Naive thymus-derived CD4-positive, alpha-beta T cell (primary cell): ENCODE measurements at regions not wholly inside any gene's neighbourhood (a gene's known extent, or its start where the extent isn't known, plus 50 kb on each side); places are given as distances from the start of the nearest gene placed in this dataset.

Experiments used
- ATAC-seq: fragments of 150-1000 bp; cut with Tn5 transposase; 2 replicates; pipeline ENCODE4 v1.10.0; 2021; ENCODE audit warnings: mild to moderate bottlenecking, moderate library complexity
- CTCF ChIA-PET: fragments of 350-600 bp; sonication (Branson Sonifier 250); formaldehyde crosslinking; loops from one replicate; lab custom pipeline; 2021; ENCODE audit warnings: antibody characterized with exemption; lab: Charles Lee
- POLR2A ChIA-PET: fragments of 350-600 bp; sonication (Branson Sonifier 250); formaldehyde crosslinking; loops from one replicate; lab custom pipeline; 2021; ENCODE audit warnings: antibody characterized with exemption, inconsistent platforms; lab: Charles Lee
- DNase-seq, 9 donors: peaks; one replicate each; pipeline versions ENCODE4 v3.0.0 to v3.0.0-alpha.2; 2020 to 2022; ENCODE audit warnings: mixed read lengths in 1 of 9
- H3K27ac ChIP-seq: one replicate; pipeline ENCODE4 v1.7.0; 2013; ENCODE audit warnings: mild to moderate bottlenecking, low read depth, low read length, moderate library complexity
- H3K27me3 ChIP-seq, 2 donors: one replicate each; pipeline ENCODE4 v1.7.0; 2013; ENCODE audit warnings: low read length in 2 of 2, mild to moderate bottlenecking in 2 of 2, moderate library complexity in 2 of 2; ENCODE audit not compliant: control insufficient read depth in 2 of 2, insufficient read depth in 2 of 2
- H3K36me3 ChIP-seq, 3 experiments: 1 replicate in 2 of 3; 2 replicates in 1 of 3; pipeline ENCODE4 v1.7.0; 2013; ENCODE audit warnings: low read length in 3 of 3, mild to moderate bottlenecking in 3 of 3, moderate library complexity in 1 of 3; ENCODE audit not compliant: insufficient read depth in 3 of 3, control insufficient read depth in 2 of 3
- H3K4me1 ChIP-seq, 2 donors: one replicate each; pipeline ENCODE4 v1.7.0; 2013; ENCODE audit warnings: low read length in 2 of 2, mild to moderate bottlenecking in 2 of 2, moderate library complexity in 1 of 2; ENCODE audit not compliant: control insufficient read depth in 2 of 2, insufficient read depth in 2 of 2
- H3K4me3 ChIP-seq: 2 replicates; pipeline ENCODE4 v1.7.0; 2013; ENCODE audit warnings: mild to moderate bottlenecking, low read length
- H3K9me3 ChIP-seq, 3 experiments: 1 replicate in 2 of 3; 2 replicates in 1 of 3; pipeline ENCODE4 v1.7.0; 2013; ENCODE audit warnings: low read length in 3 of 3; ENCODE audit not compliant: control insufficient read depth in 2 of 3
- H3K27ac Mint-ChIP-seq, 9 donors: one replicate each; pipeline ENCODE4 v1.8.0; 2020 to 2022; ENCODE audit warnings: mixed read lengths in 9 of 9, mild to moderate bottlenecking in 8 of 9, moderate library complexity in 5 of 9, inconsistent platforms in 2 of 9
- H3K27me3 Mint-ChIP-seq, 5 donors: one replicate each; pipeline ENCODE4 v1.8.0; 2021 to 2022; ENCODE audit warnings: mixed read lengths in 5 of 5, mild to moderate bottlenecking in 1 of 5
- H3K36me3 Mint-ChIP-seq, 5 donors: one replicate each; pipeline ENCODE4 v1.8.0; 2020 to 2022; ENCODE audit warnings: mixed read lengths in 5 of 5, mild to moderate bottlenecking in 3 of 5, inconsistent platforms in 1 of 5
- H3K4me1 Mint-ChIP-seq, 7 donors: one replicate each; pipeline ENCODE4 v1.8.0; 2020 to 2022; ENCODE audit warnings: mixed read lengths in 7 of 7, mild to moderate bottlenecking in 3 of 7, inconsistent platforms in 1 of 7
- H3K4me3 Mint-ChIP-seq, 10 donors: one replicate each; pipeline ENCODE4 v1.8.0; 2020 to 2022; ENCODE audit warnings: mild to moderate bottlenecking in 10 of 10, mixed read lengths in 10 of 10, moderate library complexity in 6 of 10, inconsistent platforms in 2 of 10
- H3K9me3 Mint-ChIP-seq, 11 donors: one replicate each; pipeline ENCODE4 v1.8.0; 2020 to 2022; ENCODE audit warnings: mixed read lengths in 11 of 11, mild to moderate bottlenecking in 4 of 11, inconsistent platforms in 1 of 11, moderate library complexity in 1 of 11
- intact Hi-C, 2 donors: fragments of 100-400 bp; cut with micrococcal nuclease; formaldehyde crosslinking; loops; one replicate each; pipeline ENCODE4 v1.15.1; 2023

- intact Hi-C loops = loop anchor here in 1 of 2 donors (10.0 kb wide), 1 partner anchor 95 kb away; no protein-coding TSS in a partner anchor
- no peak for ATAC-seq
- H3K27ac Mint-ChIP-seq = no peak overlapping the region
- Histone ChIP-seq H3K36me3 (no peaks in the 10 kb centered on the region), H3K4me3 (no peak overlapping the region), H3K4me1 (no peaks in the 10 kb centered on the region), H3K27ac (no peak overlapping the region), H3K27me3 (no peaks in the 10 kb centered on the region), H3K9me3 (no peaks in the 10 kb centered on the region)
- H3K4me1 Mint-ChIP-seq = peaks cover 0 to 31% (median 4%) of the 10 kb centered on the region in 7 donors
- H3K9me3 Mint-ChIP-seq = peaks cover 0 to 7% (median 0%) of the 10 kb centered on the region in 11 donors
- ChIA-PET POLR2A (no interaction called here), CTCF (no interaction called here)
- no peak overlapping the region for H3K4me3 Mint-ChIP-seq
- H3K36me3 Mint-ChIP-seq = peaks cover 0 to 9% (median 0%) of the 10 kb centered on the region in 5 donors
- H3K27me3 Mint-ChIP-seq = peaks cover 0 to 8% (median 0%) of the 10 kb centered on the region in 5 donors
- no peak for DNase-seq
Measured at GRCh38 chr14:71240171-71240570, 332.9 kb downstream of the PCNX1 start.

GRCh38 chr14:71240866-71241520, 333.7 kb downstream of the PCNX1 start:
- Histone ChIP-seq H3K4me3 (no peak overlapping the region), H3K27me3 (no peaks in the 10 kb centered on the region), H3K9me3 (no peaks in the 10 kb centered on the region), H3K36me3 (no peaks in the 10 kb centered on the region), H3K27ac (no peak overlapping the region), H3K4me1 (peaks cover 7% of the 10 kb centered on the region in 2 donors)
- Mint-ChIP-seq H3K27ac (no peak overlapping the region), H3K36me3 (peaks cover 0 to 16% (median 0%) of the 10 kb centered on the region in 5 donors), H3K4me1 (peaks cover 6 to 39% (median 8%) of the 10 kb centered on the region in 7 donors), H3K27me3 (peaks cover 0 to 8% (median 0%) of the 10 kb centered on the region in 5 donors), H3K4me3 (no peak overlapping the region), H3K9me3 (peaks cover 0 to 11% (median 0%) of the 10 kb centered on the region in 11 donors)
- no peak for DNase-seq
- ATAC-seq = no peak
- intact Hi-C loops = loop anchor here in 1 of 2 donors (10.0 kb wide), 1 partner anchor 96 kb away; no protein-coding TSS in a partner anchor
- ChIA-PET POLR2A (no interaction called here), CTCF (interaction anchor here (0.6 kb wide), 1 partner anchor 11 kb away, joined by 3 read pairs; no protein-coding TSS in a partner anchor)

DNA sequence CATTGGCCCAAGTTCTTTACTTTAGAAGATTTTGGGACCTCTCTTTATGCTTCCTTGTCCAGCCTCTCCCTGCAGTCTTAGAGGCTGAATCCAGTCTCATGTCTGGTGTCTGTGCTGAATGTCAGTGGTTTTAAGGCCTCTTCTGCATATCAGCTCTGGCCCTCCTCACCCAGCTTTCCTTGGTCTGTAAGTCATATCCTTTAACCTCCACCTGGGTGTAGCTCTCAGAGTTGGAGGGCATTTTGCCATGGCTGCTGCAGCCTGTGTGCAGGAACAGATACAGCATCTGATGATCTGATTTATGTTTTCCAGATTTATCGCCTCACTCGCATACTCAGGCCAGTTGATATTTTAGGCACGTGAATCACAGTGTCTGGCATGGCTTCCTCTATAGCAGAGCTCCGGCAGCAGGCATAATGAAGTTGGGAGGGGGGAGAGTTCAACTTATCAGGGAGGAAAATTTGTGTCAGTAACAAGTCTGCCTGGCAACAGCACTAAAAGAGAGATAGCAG, 335.0 kb downstream of the PCNX1 start:
- H3K4me1 Mint-ChIP-seq = peaks cover 19 to 52% (median 19%) of the 10 kb centered on the region in 7 donors
- peaks cover 0 to 21% (median 4%) of the 10 kb centered on the region in 11 donors for H3K9me3 Mint-ChIP-seq
- H3K4me3 ChIP-seq = no peak overlapping the region
- ATAC-seq (no peak), DNase-seq (no peak)
- peak overlapping the region in 2 of 9 donors; percentile 26 to 65 for H3K27ac Mint-ChIP-seq
- POLR2A ChIA-PET = no interaction called here
- peaks cover 0 to 27% (median 0%) of the 10 kb centered on the region in 5 donors for H3K36me3 Mint-ChIP-seq
- H3K27ac ChIP-seq = no peak overlapping the region
- intact Hi-C loops = loop anchor here in 1 of 2 donors (10.0 kb wide), 1 partner anchor 97 kb away; no protein-coding TSS in a partner anchor
- peaks cover 0 to 4% (median 0%) of the 10 kb centered on the region in 5 donors for H3K27me3 Mint-ChIP-seq
- no peak overlapping the region for H3K4me3 Mint-ChIP-seq
- H3K27me3 ChIP-seq = no peaks in the 10 kb centered on the region
- no peaks in the 10 kb centered on the region for H3K9me3 ChIP-seq
- CTCF ChIA-PET = interaction anchor here (0.6 kb wide), 1 partner anchor 48 kb away, joined by 6 read pairs; no protein-coding TSS in a partner anchor
- peaks cover 19 to 20% of the 10 kb centered on the region in 2 donors for H3K4me1 ChIP-seq
- H3K36me3 ChIP-seq = no peaks in the 10 kb centered on the region

DNA sequence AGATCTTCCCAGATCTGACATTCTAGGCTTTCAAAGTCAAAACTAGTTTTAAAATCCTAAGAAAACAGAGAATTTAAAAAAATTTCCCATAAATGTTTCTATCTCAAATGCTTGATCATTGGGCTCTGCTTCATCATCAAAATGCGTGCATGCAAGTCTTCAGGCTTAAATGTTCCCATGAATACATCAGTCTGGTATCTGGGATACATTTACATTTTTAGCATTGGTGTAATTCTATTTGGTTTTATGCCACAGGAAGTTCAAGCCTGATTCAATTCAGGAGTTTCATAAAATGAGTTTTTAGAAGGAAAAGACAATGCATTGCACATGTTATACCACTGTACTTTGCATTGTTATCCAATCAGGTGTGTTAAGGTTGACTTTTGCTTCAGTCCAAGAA, 336.4 kb downstream of the PCNX1 start:
- no peak for DNase-seq
- ChIA-PET CTCF (no interaction called here), POLR2A (no interaction called here)
- no peak overlapping the region for H3K27ac Mint-ChIP-seq
- H3K27me3 Mint-ChIP-seq = no peaks in the 10 kb centered on the region
- Histone ChIP-seq H3K27ac (no peak overlapping the region), H3K27me3 (no peaks in the 10 kb centered on the region), H3K4me1 (peaks cover 19 to 21% of the 10 kb centered on the region in 2 donors), H3K36me3 (no peaks in the 10 kb centered on the region), H3K4me3 (no peak overlapping the region), H3K9me3 (no peaks in the 10 kb centered on the region)
- no peak for ATAC-seq
- H3K36me3 Mint-ChIP-seq = peaks cover 0 to 41% (median 11%) of the 10 kb centered on the region in 5 donors
- intact Hi-C loops = loop anchor here in 1 of 2 donors (10.0 kb wide), 1 partner anchor 99 kb away; no protein-coding TSS in a partner anchor
- peaks cover 19 to 61% (median 25%) of the 10 kb centered on the region in 7 donors for H3K4me1 Mint-ChIP-seq
- H3K4me3 Mint-ChIP-seq = no peak overlapping the region
- H3K9me3 Mint-ChIP-seq = peaks cover 0 to 35% (median 10%) of the 10 kb centered on the region in 11 donors

GRCh38 chr14:71244341-71244740, 337.1 kb downstream of the PCNX1 start:
- ATAC-seq (no peak), DNase-seq (no peak)
- Mint-ChIP-seq H3K4me1 (peaks cover 19 to 61% (median 25%) of the 10 kb centered on the region in 7 donors), H3K27me3 (no peaks in the 10 kb centered on the region), H3K9me3 (peaks cover 0 to 35% (median 10%) of the 10 kb centered on the region in 11 donors), H3K36me3 (peaks cover 0 to 44% (median 12%) of the 10 kb centered on the region in 5 donors), H3K4me3 (no peak overlapping the region), H3K27ac (no peak overlapping the region)
- Histone ChIP-seq H3K27me3 (no peaks in the 10 kb centered on the region), H3K4me1 (peaks cover 19 to 21% of the 10 kb centered on the region in 2 donors), H3K27ac (no peak overlapping the region), H3K9me3 (no peaks in the 10 kb centered on the region), H3K36me3 (no peaks in the 10 kb centered on the region), H3K4me3 (no peak overlapping the region)
- ChIA-PET POLR2A (no interaction called here), CTCF (no interaction called here)
- intact Hi-C loops = loop anchor here in 1 of 2 donors (10.0 kb wide), 1 partner anchor 100 kb away; no protein-coding TSS in a partner anchor

DNA sequence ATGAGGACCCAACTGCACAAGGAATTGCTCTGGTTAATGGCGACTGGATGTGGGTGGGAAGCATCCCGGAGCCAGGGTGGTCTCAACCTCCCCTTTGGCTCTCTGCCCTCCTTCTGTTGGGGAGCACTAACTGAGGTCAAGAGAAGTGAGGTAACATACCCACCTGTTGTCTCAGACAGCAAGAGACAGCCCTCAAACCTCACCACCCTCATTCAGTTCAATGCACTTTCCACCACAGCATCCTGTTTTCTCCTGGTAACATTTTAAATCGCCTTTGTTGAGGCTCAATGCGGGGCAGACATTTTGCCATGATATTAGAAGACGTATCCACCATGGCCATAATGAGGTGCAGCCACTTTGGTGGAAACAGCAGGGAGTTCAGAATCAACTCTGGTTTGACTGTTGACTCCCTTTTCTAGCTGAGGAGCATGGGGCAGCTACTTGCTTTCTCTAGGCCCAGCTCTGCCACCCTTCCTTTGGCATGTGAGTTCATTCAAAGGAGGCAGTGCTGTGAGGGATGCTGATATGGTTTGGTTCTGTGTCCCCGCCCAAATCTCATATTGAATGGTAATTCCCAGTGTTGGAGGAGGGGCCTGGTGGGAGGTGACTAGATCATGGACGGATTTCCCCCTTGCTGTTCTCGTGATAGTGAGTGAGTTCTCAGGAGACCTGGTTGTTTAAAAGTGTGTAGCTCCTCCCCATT, 338.6 kb downstream of the PCNX1 start:
- H3K36me3 Mint-ChIP-seq = peaks cover 0 to 47% (median 12%) of the 10 kb centered on the region in 5 donors
- ChIA-PET POLR2A (no interaction called here), CTCF (no interaction called here)
- peak overlapping the region in 5 of 10 donors; percentile 15 to 80 (median 20) for H3K4me3 Mint-ChIP-seq
- H3K36me3 ChIP-seq = no peaks in the 10 kb centered on the region
- peak overlapping the region; percentile 20 to 93 (median 65) for H3K27ac Mint-ChIP-seq
- no peaks in the 10 kb centered on the region for H3K27me3 ChIP-seq
- DNase-seq = no peak
- no peaks in the 10 kb centered on the region for H3K27me3 Mint-ChIP-seq
- no peak overlapping the region for H3K27ac ChIP-seq
- no peak for ATAC-seq
- intact Hi-C loops = loop anchor here in 1 of 2 donors (2.0 to 10.0 kb wide), 3 partner anchors 34 to 101 kb away; partner anchors contain the start of gene SIPA1L1
- H3K9me3 ChIP-seq = no peaks in the 10 kb centered on the region
- peaks cover 19 to 22% of the 10 kb centered on the region in 2 donors for H3K4me1 ChIP-seq
- no peak overlapping the region for H3K4me3 ChIP-seq
- H3K9me3 Mint-ChIP-seq = peaks cover 0 to 41% (median 10%) of the 10 kb centered on the region in 11 donors
- peaks cover 19 to 62% (median 21%) of the 10 kb centered on the region in 7 donors for H3K4me1 Mint-ChIP-seq
